ENCODE measurements at regions not wholly inside any gene's neighbourhood (a gene's known extent, or its start where the extent isn't known, plus 50 kb on each side); places are given as distances from the start of the nearest gene placed in this dataset.

- Histone ChIP-seq H3K36me3 (ENCODE audit: low read length) (no peaks in the 10 kb centered on the region), H3K9me2 (replicated peaks; ENCODE audit: insufficient read depth, low read length) (no peaks in the 10 kb centered on the region), H4K20me1 (ENCODE audit: low read depth, low read length) (no peaks in the 10 kb centered on the region), H3K4me3 (ENCODE audit: insufficient read depth, low read length, poor library complexity, severe bottlenecking) (no peak overlapping the region), H3K27me3 (ENCODE audit: low read length) (no peaks in the 10 kb centered on the region), H3K4me2 (ENCODE audit: low read depth, low read length, poor library complexity, severe bottlenecking) (no peak overlapping the region), H3K9me3 (ENCODE audit: insufficient read depth, low read length) (no peaks in the 10 kb centered on the region), H3K9ac (ENCODE audit: low read length) (no peak overlapping the region), H2AFZ (ENCODE audit: low read depth, low read length, severe bottlenecking) (no peak overlapping the region), H3F3A (ENCODE audit: insufficient read depth) (no peaks in the 10 kb centered on the region), H3K27ac (ENCODE audit: low read depth, low read length) (no peak overlapping the region), H3K79me2 (ENCODE audit: insufficient read depth, low read length) (no peaks in the 10 kb centered on the region)
- TF ChIP-seq, protein P1, sequence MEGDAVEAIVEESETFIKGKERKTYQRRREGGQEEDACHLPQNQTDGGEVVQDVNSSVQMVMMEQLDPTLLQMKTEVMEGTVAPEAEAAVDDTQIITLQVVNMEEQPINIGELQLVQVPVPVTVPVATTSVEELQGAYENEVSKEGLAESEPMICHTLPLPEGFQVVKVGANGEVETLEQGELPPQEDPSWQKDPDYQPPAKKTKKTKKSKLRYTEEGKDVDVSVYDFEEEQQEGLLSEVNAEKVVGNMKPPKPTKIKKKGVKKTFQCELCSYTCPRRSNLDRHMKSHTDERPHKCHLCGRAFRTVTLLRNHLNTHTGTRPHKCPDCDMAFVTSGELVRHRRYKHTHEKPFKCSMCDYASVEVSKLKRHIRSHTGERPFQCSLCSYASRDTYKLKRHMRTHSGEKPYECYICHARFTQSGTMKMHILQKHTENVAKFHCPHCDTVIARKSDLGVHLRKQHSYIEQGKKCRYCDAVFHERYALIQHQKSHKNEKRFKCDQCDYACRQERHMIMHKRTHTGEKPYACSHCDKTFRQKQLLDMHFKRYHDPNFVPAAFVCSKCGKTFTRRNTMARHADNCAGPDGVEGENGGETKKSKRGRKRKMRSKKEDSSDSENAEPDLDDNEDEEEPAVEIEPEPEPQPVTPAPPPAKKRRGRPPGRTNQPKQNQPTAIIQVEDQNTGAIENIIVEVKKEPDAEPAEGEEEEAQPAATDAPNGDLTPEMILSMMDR (IDR thresholded peaks at IDR 0.05; ENCODE audit: insufficient read depth, low read length, poor library complexity, severe bottlenecking): no peak
- TF ChIP-seq EZH2phosphoT487 (conservative IDR thresholded peaks at IDR 0.05; ENCODE audit: low read length): no peak
These were observed 107.5 kb downstream of the CENPW start for GRCh38 chr6:126447367-126447766.

- Histone ChIP-seq H3K9me3 (ENCODE audit: insufficient read depth, low read length) (no peaks in the 10 kb centered on the region), H3K36me3 (ENCODE audit: low read length) (no peaks in the 10 kb centered on the region; the same call in 1 of the 2 replicates), H3K9ac (ENCODE audit: low read length) (no peak overlapping the region), H3K9me2 (replicated peaks; ENCODE audit: insufficient read depth, low read length) (no peaks in the 10 kb centered on the region), H3F3A (ENCODE audit: insufficient read depth) (no peaks in the 10 kb centered on the region), H4K20me1 (ENCODE audit: low read depth, low read length) (no peaks in the 10 kb centered on the region), H3K4me2 (ENCODE audit: low read depth, low read length, poor library complexity, severe bottlenecking) (no peak overlapping the region), H3K4me3 (ENCODE audit: insufficient read depth, low read length, poor library complexity, severe bottlenecking) (no peak overlapping the region), H3K27me3 (ENCODE audit: low read length) (no peaks in the 10 kb centered on the region), H3K27ac (ENCODE audit: low read depth, low read length) (no peak overlapping the region), H2AFZ (ENCODE audit: low read depth, low read length, severe bottlenecking) (no peak overlapping the region), H3K79me2 (ENCODE audit: insufficient read depth, low read length) (no peaks in the 10 kb centered on the region)
- TF ChIP-seq EZH2phosphoT487 (conservative IDR thresholded peaks at IDR 0.05; ENCODE audit: low read length): no peak
- TF ChIP-seq, protein P1 (IDR thresholded peaks at IDR 0.05; ENCODE audit: insufficient read depth, low read length, poor library complexity, severe bottlenecking): no peak
These were observed 121.1 kb downstream of the CENPW start for GRCh38 chr6:126461045-126461444.

DNA sequence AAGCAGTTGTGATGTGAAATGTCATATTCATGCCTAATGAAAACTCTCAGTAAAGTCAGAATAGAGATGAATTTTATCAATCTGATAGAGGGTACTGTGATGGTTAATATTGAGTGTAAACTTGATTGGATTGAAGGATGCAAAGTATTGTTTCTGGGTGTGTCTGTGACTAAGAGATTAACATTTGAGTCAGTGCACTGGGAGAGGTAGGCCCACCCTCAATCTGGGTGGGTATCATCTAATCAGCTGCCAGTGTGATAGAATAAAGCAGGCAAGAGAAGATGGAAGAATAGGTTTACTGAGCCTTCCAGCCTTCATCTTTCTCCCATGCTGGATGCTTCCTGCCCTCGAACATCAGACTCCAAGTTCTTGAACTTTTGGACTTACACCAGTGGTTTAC lies 124.3 kb downstream of the CENPW start:
- H3K4me3 ChIP-seq (ENCODE audit: insufficient read depth, low read length, poor library complexity, severe bottlenecking): no peak overlapping the region
- H3K27me3 ChIP-seq (ENCODE audit: low read length): no peaks in the 10 kb centered on the region
- no peak overlapping the region for H3K27ac ChIP-seq (ENCODE audit: low read depth, low read length)
- H3K9me2 ChIP-seq (replicated peaks; ENCODE audit: insufficient read depth, low read length): no peaks in the 10 kb centered on the region
- no peak overlapping the region for H3K9ac ChIP-seq (ENCODE audit: low read length)
- TF ChIP-seq EZH2phosphoT487 (conservative IDR thresholded peaks at IDR 0.05; ENCODE audit: low read length): no peak
- TF ChIP-seq, protein P1 (IDR thresholded peaks at IDR 0.05; ENCODE audit: insufficient read depth, low read length, poor library complexity, severe bottlenecking): no peak
- no peak overlapping the region for H2AFZ ChIP-seq (ENCODE audit: low read depth, low read length, severe bottlenecking)
- no peak overlapping the region for H3K4me2 ChIP-seq (ENCODE audit: low read depth, low read length, poor library complexity, severe bottlenecking)
- H4K20me1 ChIP-seq (ENCODE audit: low read depth, low read length): no peaks in the 10 kb centered on the region
- H3K79me2 ChIP-seq (ENCODE audit: insufficient read depth, low read length): no peaks in the 10 kb centered on the region
- H3F3A ChIP-seq (ENCODE audit: insufficient read depth): no peaks in the 10 kb centered on the region
- no peaks in the 10 kb centered on the region for H3K9me3 ChIP-seq (ENCODE audit: insufficient read depth, low read length)
- no peaks in the 10 kb centered on the region; the same call in 1 of the 2 replicates for H3K36me3 ChIP-seq (ENCODE audit: low read length)
